ENCODE measurements at regions not wholly inside any gene's neighbourhood (a gene's known extent, or its start where the extent isn't known, plus 50 kb on each side); places are given as distances from the start of the nearest gene placed in this dataset.

DNA sequence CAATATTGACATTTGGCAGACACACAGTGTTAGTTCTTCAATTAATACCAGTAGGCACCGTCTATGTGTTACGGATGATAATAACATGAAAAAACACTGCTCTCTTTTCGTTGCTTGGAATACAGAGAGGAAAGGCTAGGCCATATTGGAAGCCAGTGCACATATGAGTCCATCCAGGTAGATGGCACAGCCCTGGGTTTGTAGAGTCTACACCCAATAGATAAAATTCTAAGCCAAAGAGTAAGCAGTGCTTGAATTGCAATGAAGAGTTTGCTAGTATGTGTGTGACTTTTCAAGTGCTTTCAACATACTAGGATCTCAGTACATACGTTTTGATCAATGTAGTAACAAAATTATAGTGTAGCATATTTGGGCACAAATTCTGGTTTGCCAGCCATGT is 243.3 kb upstream of the AVPR1A start:
- H3K36me3 ChIP-seq = no peaks in the 10 kb centered on the region

DNA sequence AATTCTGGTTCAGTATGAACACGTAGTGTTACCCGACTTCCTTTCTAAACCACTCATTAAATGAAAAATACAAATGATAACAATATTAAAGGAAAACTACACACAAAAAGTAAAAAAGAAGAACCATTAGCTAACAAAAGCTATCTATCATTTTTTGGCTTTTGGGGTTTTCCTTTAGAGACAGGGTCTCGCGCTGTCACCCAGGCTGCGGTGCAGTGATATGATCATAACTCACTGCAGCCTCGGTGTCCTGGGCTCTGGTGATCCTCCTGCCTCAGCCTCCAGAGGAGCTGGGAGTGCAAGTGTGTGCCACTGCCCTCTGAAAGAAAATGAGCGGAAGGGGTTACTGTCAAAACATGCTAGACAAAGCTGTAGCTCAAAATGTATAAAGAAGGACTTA is 238.2 kb upstream of the AVPR1A start:
- intact Hi-C loops (cut with DNase I) = no loop called here
- H3K27ac ChIP-seq = no peak overlapping the region
- DNase-seq = no peak
- H3K36me3 ChIP-seq = no peaks in the 10 kb centered on the region
- H3K4me3 ChIP-seq = no peak overlapping the region
- WGBS, 3 donors = 75 to 84% (median 81%) methylated on average over 7 of the region's 7 CpGs
- no peaks in the 10 kb centered on the region for H3K9me3 ChIP-seq
- TF ChIP-seq EP300 (IDR thresholded peaks at IDR 0.05) = no peak
- TF ChIP-seq, protein P1, sequence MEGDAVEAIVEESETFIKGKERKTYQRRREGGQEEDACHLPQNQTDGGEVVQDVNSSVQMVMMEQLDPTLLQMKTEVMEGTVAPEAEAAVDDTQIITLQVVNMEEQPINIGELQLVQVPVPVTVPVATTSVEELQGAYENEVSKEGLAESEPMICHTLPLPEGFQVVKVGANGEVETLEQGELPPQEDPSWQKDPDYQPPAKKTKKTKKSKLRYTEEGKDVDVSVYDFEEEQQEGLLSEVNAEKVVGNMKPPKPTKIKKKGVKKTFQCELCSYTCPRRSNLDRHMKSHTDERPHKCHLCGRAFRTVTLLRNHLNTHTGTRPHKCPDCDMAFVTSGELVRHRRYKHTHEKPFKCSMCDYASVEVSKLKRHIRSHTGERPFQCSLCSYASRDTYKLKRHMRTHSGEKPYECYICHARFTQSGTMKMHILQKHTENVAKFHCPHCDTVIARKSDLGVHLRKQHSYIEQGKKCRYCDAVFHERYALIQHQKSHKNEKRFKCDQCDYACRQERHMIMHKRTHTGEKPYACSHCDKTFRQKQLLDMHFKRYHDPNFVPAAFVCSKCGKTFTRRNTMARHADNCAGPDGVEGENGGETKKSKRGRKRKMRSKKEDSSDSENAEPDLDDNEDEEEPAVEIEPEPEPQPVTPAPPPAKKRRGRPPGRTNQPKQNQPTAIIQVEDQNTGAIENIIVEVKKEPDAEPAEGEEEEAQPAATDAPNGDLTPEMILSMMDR (IDR thresholded peaks at IDR 0.05) = no peak
- TF ChIP-seq POLR2A (IDR thresholded peaks at IDR 0.05) = no peak
- no peaks in the 10 kb centered on the region for H3K4me1 ChIP-seq (ENCODE audit: insufficient read depth)
- H3K27me3 ChIP-seq = no peaks in the 10 kb centered on the region

More for the DNA sequence above, 243.3 kb upstream of the AVPR1A start:
- WGBS, 3 donors = 82 to 87% (median 85%) methylated on average over 4 of the region's 4 CpGs
- no peaks in the 10 kb centered on the region for H3K27me3 ChIP-seq
- no peak overlapping the region for H3K4me3 ChIP-seq
- no peaks in the 10 kb centered on the region for H3K9me3 ChIP-seq
- no peak for DNase-seq
- TF ChIP-seq EP300 (IDR thresholded peaks at IDR 0.05) (no peak), POLR2A (IDR thresholded peaks at IDR 0.05) (no peak)
- TF ChIP-seq, protein P1 (IDR thresholded peaks at IDR 0.05) = no peak
- intact Hi-C loops (cut with DNase I) = no loop called here
- no peaks in the 10 kb centered on the region for H3K4me1 ChIP-seq (ENCODE audit: insufficient read depth)
- H3K27ac ChIP-seq = no peak overlapping the region

DNA sequence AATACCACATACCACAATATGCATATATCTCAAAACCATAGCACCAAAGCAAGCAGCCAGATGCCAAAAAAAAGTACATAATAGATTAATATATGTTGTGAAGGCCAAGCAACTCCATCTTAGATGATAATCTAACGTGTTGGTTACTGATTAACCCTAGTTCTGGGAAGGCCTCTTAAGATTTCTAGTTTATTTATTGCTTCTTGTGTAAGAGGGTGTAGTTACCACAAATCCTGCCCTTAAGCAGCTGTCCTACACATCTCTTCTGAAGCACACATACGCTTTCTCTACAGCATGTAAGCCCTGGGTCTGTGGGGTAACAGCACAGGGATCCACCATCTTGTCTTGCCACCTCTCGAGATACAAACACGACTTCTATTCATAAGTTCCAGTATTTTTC is 236.8 kb upstream of the AVPR1A start:
- 75 to 83% (median 82%) methylated on average over 4 of the region's 4 CpGs for WGBS, 3 donors
- DNase-seq = no peak
- intact Hi-C loops (cut with DNase I) = no loop called here
- no peak overlapping the region for H3K4me3 ChIP-seq
- H3K36me3 ChIP-seq = no peaks in the 10 kb centered on the region
- TF ChIP-seq EP300 (IDR thresholded peaks at IDR 0.05) = no peak
- no peak for TF ChIP-seq POLR2A (IDR thresholded peaks at IDR 0.05)
- TF ChIP-seq, protein P1 (IDR thresholded peaks at IDR 0.05) = no peak
- H3K9me3 ChIP-seq = no peaks in the 10 kb centered on the region
- no peaks in the 10 kb centered on the region for H3K27me3 ChIP-seq
- no peaks in the 10 kb centered on the region for H3K4me1 ChIP-seq (ENCODE audit: insufficient read depth)
- H3K27ac ChIP-seq = no peak overlapping the region

DNA sequence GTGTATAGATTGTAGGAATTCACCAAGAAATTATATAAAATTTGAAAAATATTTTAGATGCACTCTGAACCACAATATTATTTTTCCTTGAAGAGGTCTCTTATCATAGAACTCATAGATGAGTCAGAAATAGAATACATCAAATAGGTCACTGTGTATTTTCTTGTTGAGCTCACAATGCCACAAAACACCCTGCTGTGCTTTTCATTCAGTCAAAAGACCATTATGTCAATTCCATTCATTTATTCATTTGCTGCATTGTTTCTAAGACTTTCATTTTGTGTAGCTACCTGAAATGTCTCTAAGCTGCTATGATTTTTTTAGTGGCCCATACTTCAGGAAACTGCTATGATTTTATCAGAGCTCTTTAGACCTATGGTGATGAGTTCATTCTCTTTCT is 231.9 kb upstream of the AVPR1A start:
- no peak for DNase-seq
- TF ChIP-seq EP300 (IDR thresholded peaks at IDR 0.05) (no peak), POLR2A (IDR thresholded peaks at IDR 0.05) (no peak)
- TF ChIP-seq, protein P1 (IDR thresholded peaks at IDR 0.05) = no peak
- H3K27me3 ChIP-seq = no peaks in the 10 kb centered on the region

DNA sequence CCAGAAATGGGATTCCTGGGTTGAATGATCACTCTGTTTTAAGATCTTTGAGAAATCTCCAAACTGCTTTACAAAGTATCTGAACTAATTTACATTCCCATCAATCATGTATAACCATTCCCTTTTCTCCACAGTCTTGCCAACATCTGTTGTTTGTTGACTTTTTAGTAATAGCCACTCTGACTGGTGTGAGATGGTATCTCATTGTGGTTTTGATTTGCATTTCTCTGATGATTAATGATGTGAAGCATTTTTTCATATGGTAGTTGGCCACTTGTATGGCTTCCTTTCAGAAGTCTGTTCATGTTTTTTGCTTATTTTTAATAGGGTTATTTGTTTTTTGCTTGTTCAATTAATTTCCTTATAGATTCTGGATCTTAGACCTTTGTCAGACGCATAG is 211.8 kb upstream of the AVPR1A start:
- H3K4me3 ChIP-seq = no peak overlapping the region

More for the DNA sequence above, 231.9 kb upstream of the AVPR1A start:
- no peaks in the 10 kb centered on the region for H3K36me3 ChIP-seq
- intact Hi-C loops (cut with DNase I) = no loop called here
- H3K9me3 ChIP-seq = no peaks in the 10 kb centered on the region
- H3K4me1 ChIP-seq (ENCODE audit: insufficient read depth) = no peaks in the 10 kb centered on the region
- no peak overlapping the region for H3K4me3 ChIP-seq
- no peak overlapping the region for H3K27ac ChIP-seq

More for the DNA sequence above, 211.8 kb upstream of the AVPR1A start:
- TF ChIP-seq POLR2A (IDR thresholded peaks at IDR 0.05) (no peak), EP300 (IDR thresholded peaks at IDR 0.05) (no peak)
- TF ChIP-seq, protein P1 (IDR thresholded peaks at IDR 0.05) = no peak
- 80 to 92% (median 87%) methylated on average over 1 of the region's 1 CpG for WGBS, 3 donors
- H3K27ac ChIP-seq = no peak overlapping the region
- no peaks in the 10 kb centered on the region for H3K36me3 ChIP-seq
- H3K4me1 ChIP-seq (ENCODE audit: insufficient read depth) = no peaks in the 10 kb centered on the region
- intact Hi-C loops (cut with DNase I) = no loop called here
- no peaks in the 10 kb centered on the region for H3K27me3 ChIP-seq
- no peaks in the 10 kb centered on the region for H3K9me3 ChIP-seq
- no peak for DNase-seq
